GM21737 (cell line): ENCODE measurements at regions not wholly inside any gene's neighbourhood (a gene's known extent, or its start where the extent isn't known, plus 50 kb on each side); places are given as distances from the start of the nearest gene placed in this dataset.

Source experiments
- ATAC-seq: cut with Tn5 transposase; IDR thresholded peaks from one replicate; pipeline ENCODE4 v1.9.1; 2021; ENCODE audit warnings: mild to moderate bottlenecking, moderate library complexity; ENCODE audit not compliant: unreplicated experiment

DNA sequence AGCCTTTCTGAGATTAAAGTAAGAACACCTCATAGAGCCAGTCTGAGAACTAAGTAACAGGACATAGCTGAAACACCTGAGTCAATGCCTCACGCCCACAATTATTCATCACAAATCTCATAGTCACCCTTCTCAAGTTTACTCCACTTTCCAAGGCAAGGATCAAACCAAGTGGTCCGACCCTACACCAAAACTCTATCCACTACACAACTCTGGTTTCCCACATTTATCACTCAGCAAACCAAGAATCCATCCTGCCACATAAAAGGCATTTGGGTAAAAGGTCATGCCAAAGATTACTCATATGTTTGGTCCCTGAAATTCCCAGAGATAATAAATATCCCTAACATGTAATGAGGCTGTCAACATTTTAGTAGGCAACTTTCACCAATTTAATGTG, 144.1 kb downstream of the RPAP3 start:
- ATAC-seq = no peak

DNA sequence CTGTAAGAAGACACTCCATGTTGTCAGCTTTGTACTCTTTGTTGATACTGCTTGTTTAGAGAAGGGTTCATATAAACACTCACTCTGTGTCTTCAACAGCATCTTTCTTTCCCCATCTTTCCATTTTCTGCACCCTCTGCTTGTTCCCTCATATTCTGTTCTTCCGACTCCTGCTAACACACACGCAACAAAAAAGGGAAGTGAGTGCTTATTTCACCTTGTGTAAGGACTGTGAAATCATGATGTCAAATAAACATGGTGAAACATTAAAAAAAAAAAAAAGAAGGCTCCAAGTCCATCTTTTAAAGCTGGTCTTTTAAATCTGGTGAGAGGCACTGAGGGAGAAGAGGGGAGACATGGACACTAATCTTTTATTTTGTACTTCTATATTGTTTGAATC, 145.4 kb downstream of the RPAP3 start:
- ATAC-seq = no peak

DNA sequence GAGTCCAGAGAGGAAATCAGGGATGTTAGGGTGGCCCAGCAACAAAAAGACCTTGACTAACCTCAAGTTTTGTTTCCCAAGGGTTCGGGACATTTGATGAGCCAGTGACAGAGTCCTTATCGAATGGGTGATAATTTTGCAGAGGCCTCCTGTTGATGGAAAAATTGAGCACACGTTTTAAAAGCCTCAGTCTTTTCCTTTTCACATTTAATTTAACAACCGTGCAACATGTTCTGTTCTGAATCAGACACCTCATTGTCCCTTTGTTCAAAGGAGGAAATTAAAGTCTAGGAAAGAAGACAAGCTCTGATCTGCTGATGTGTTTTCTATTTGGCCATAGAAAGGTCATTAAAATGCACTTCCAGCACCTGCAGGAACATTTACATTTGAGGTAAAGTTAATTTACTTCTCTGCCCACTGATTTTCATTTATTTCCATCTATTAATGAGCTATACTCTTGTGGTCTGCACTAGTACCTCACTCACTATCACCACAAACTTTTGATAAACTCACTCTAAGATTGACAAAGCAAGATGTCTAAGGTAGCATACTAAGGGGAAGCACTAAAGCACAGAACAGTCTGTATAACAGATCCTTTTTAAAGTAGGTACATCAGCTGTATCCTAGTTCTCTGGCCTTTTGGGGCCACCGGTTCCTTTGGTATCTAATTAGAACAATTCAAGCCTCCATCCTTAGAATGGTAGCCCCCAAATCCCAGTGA, 147.0 kb downstream of the RPAP3 start:
- ATAC-seq = no peak

DNA sequence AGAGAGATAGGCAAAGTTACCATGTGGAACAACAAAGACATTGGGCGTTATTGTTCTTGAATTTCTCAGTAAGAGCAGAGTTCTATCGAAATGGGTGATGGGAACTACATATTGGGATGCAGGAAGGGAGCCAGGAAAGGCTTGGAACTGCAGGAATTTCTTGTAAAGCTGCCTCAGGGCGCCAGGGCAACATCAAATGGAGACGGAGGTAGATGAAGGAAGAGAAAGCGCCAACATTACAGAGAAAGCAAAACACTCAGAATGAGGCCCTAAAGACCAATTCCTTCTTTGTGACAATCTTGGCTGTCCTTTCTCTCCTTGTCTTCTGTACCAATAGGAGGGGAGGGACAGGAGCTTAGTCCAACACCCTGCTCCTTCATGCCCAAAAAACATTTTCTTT, 148.4 kb downstream of the RPAP3 start:
- ATAC-seq = no peak

- no peak for ATAC-seq
These were observed 149.4 kb downstream of the RPAP3 start for GRCh38 chr12:47556261-47557030.

- ATAC-seq = no peak
These were observed 151.7 kb downstream of the RPAP3 start for GRCh38 chr12:47554046-47554653.

- ATAC-seq = no peak
These were observed 152.6 kb downstream of the RPAP3 start for GRCh38 chr12:47553266-47553665.

DNA sequence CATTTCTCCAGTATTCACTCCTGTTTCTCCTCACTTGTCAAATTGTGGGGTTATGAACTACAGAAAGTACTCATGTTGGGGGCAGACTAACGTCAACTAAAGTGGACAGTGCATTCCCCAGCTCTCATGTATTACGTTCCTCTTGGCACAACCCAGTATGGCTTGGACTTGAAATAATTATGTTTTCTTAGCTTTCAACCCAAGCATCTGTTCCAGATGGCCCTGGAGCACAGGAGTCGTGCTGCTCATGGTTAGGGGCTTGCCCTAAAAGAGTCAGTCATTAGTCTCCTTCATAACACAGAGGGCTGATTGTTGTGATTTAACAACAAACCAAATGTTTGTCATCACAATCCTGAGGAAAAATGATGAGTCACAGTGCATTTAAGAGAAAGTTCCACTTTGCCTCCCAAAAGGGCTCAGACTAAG, 154.4 kb downstream of the RPAP3 start:
- ATAC-seq = no peak

- ATAC-seq = no peak
These were observed 156.6 kb downstream of the RPAP3 start for GRCh38 chr12:47549258-47549657.

DNA sequence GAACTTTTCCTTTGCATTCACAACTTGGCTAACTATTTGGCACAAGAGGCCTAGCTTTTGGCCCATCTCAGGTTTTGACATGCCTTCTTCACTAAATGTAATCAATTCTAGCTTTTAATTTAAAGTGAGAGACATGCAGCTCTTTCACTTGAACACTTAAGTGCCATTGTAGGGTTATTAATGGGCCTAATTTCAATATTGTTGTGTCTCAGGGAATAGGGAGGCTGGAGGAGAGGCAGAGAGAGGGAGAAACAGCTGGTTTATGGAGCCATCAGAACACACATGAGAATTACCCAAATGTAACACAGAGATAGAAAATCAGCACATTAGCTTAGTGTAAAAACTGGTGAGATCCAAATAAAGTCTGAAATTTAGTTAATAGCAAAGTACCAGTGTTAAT, 157.4 kb downstream of the RPAP3 start:
- no peak for ATAC-seq

DNA sequence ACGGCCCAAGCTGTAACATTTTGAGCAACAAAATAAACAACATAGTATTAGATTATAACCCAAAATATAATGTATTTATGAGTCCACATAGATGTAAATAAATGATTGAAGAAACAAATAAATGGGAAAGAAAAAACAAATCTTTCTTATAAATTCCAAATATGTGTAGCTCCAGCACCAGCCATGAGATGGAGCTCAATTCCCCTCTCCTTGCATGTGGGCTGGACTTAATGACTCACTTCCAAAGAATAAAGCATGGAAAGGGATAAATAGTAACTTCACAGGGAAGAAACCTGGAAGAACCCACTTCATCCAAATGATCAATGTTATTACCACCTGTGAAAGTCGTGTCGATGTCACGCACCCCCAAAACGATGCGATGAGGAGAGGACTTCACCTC, 158.8 kb downstream of the RPAP3 start:
- ATAC-seq = no peak

- no peak for ATAC-seq
These were observed 159.8 kb downstream of the RPAP3 start for GRCh38 chr12:47545938-47546609.

DNA sequence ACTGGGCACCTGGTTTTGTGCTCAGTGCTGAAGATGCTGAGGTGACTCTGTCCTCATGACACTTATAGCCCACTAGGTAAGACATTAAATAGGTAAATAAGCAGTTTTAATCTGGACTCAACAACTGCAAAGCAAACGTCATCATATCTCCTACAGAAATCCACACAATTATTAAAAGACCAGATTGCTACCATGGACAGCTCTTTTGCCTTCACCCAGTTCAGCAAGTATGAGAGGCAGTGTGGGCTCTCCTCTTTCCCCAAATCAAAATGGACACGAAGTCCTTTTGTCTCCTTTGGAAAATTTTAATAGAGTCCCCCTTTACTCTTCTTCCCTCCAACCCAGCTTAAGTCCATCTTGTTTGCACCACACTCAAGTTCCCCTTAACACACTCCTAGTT, 171.1 kb downstream of the RPAP3 start:
- no peak for ATAC-seq

GRCh38 chr12:47530050-47530449, 175.8 kb downstream of the RPAP3 start:
- ATAC-seq = no peak

DNA sequence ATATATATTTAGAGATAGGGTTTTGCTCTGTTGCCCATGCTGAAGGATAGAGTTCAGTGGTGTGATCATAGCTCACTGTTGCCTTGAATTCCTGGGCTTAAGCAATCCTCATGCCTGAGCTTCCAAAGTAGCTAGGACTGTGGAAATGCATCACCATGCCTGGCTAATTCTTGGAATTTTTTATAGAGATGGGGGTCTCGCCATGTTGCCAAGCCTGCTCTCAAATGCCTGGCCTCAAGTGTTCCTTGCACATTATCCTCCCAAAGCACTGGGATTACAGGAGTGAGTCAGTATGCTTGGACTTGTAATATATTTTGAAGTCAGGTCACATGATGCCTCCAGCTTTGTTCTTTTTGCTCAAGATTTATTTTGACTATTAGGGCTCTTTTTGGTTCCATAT, 178.0 kb downstream of the RPAP3 start:
- ATAC-seq = no peak

- ATAC-seq = no peak
These were observed 185.8 kb downstream of the RPAP3 start for GRCh38 chr12:47520029-47520428.

- no peak for ATAC-seq
These were observed 188.7 kb downstream of the RPAP3 start for GRCh38 chr12:47517122-47517521.

- no peak for ATAC-seq
These were observed 196.4 kb downstream of the RPAP3 start for GRCh38 chr12:47509398-47509851.

- ATAC-seq = no peak
These were observed 198.6 kb downstream of the RPAP3 start for GRCh38 chr12:47507221-47507620.

DNA sequence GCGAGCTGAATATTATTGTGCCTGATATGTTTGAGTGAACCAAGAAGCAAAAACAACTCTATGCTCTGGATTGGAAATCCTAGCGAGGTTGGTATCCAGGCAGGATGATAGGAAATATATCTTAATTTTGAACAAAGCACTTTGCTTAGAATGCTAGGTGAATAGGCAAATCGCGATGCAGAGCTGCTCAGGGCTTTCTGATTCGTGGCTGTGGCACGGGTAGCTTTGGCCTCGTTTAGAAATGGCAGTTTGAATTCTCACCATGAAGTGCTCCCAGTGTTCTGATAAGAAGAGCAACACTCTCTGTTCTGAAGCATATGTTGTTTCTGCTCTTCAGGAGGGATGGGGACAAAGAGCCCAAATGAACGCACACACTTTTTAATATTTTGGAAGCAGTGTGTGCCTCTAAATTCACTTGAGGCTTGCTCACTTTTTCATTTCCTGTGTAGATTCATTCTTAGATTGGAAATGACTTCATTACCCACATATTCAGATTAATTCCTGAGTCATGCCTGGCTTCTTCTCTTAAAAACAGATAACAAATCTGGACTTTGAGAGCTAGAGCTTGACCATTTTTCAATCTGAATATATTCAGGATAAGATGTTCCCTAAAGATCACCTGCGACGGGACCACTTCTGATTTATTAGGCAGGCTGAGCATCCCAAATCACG, 200.9 kb downstream of the RPAP3 start:
- no peak for ATAC-seq

- ATAC-seq = no peak
These were observed 212.0 kb downstream of the RPAP3 start for GRCh38 chr12:47493801-47494200.
